OCI-LY3 (cell line): ENCODE measurements at regions not wholly inside any gene's neighbourhood (a gene's known extent, or its start where the extent isn't known, plus 50 kb on each side); places are given as distances from the start of the nearest gene placed in this dataset.

Source experiments
- H2AFZ ChIP-seq: fragments of 200-600, 300-600 bp; shearing (Covaris generic); 2 replicates; pipeline ENCODE4 v1.6.0; 2014; ENCODE audit warnings: antibody characterized with exemption, low read depth, low read length
- H3K27ac ChIP-seq: fragments of 200-600, 300-600 bp; sonication (generic); 2 replicates; pipeline ENCODE4 v1.5.1; 2014; ENCODE audit warnings: mild to moderate bottlenecking, low read length, moderate library complexity, mixed read lengths
- H3K27me3 ChIP-seq: fragments of 200-600, 300-600 bp; sonication (generic); 2 replicates; pipeline ENCODE4 v1.6.1; 2014; ENCODE audit warnings: low read depth, low read length, mixed read lengths
- H3K36me3 ChIP-seq: fragments of 200-600, 300-600 bp; sonication (generic); replicated peaks from 2 replicates; pipeline ENCODE3; 2014; ENCODE audit warnings: low read depth, low read length, mixed read lengths
- H3K4me1 ChIP-seq: fragments of 300-600, 200-600 bp; sonication (generic); 2 replicates; pipeline ENCODE4 v1.6.1; 2014; ENCODE audit warnings: low read length, mixed read lengths
- H3K4me2 ChIP-seq: fragments of 200-600, 300-600 bp; sonication (generic); 2 replicates; pipeline ENCODE4 v1.6.1; 2014; ENCODE audit warnings: low read length, mixed read lengths
- H3K4me3 ChIP-seq: fragments of 300-600, 200-600 bp; sonication (generic); 2 replicates; pipeline ENCODE4 v1.5.1; 2014; ENCODE audit warnings: antibody characterized with exemption, mild to moderate bottlenecking, low read length, moderate library complexity
- H3K79me2 ChIP-seq: fragments of 300-600, 200-600 bp; shearing (Covaris generic); 2 replicates; pipeline ENCODE4 v1.6.1; 2014; ENCODE audit warnings: mild to moderate bottlenecking, low read length, mixed read lengths
- H3K9ac ChIP-seq: fragments of 300-600, 200-600 bp; shearing (Covaris generic); 2 replicates; pipeline ENCODE4 v1.6.0; 2014; ENCODE audit warnings: mild to moderate bottlenecking, low read length, moderate library complexity
- H3K9me3 ChIP-seq: fragments of 200-600, 300-600 bp; shearing (Covaris generic); 2 replicates; pipeline ENCODE4 v1.6.1; 2014; ENCODE audit warnings: low read length, mixed read lengths; ENCODE audit not compliant: insufficient read depth
- H4K20me1 ChIP-seq: fragments of 200-600, 300-600 bp; sonication (generic); 2 replicates; pipeline ENCODE4 v1.6.1; 2016; ENCODE audit warnings: low read length, mixed read lengths; ENCODE audit not compliant: insufficient read depth
- EZH2phosphoT487 ChIP-seq: fragments of 200-600 bp; shearing (Covaris generic); IDR thresholded peaks from 2 replicates; pipeline ENCODE4 v1.6.1; 2018; ENCODE audit warnings: antibody characterized with exemption, mixed run types, low read depth
- TF ChIP-seq, protein P1 (sequence below): fragments of 200-600, 300-600 bp; sonication (generic); IDR thresholded peaks from 2 replicates; pipeline ENCODE4 v1.5.1; 2014; ENCODE audit warnings: antibody characterized with exemption, low read length, low read depth

DNA sequence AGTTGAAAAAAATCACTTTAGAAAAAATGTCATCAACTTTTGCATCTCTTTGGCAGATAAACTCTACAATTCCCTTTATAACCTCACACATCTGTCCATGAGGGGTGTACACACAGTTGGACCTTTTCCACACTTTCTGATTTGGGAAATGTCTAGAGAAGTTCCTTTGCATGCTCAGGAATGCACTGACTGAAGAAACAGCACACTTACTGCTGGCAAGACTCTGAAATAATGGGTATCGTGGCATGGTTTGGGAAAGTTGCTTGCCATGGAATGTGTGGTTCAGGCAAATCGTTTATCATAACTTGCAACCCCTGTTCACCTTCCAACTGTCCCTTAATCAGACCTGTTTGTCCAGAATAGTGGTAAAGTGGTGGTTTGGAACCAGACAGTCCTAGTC lies 135.3 kb upstream of the TGFBR2 start:
- H3K36me3 ChIP-seq, result no peaks in the 10 kb centered on the region
- no peak overlapping the region for H3K9ac ChIP-seq
- H2AFZ ChIP-seq, result no peak overlapping the region
- H3K9me3 ChIP-seq, result no peaks in the 10 kb centered on the region
- no peaks in the 10 kb centered on the region for H4K20me1 ChIP-seq
- H3K79me2 ChIP-seq, result no peaks in the 10 kb centered on the region
- H3K27me3 ChIP-seq, result no peaks in the 10 kb centered on the region
- H3K27ac ChIP-seq, result no peak overlapping the region
- no peak overlapping the region for H3K4me2 ChIP-seq
- TF ChIP-seq EZH2phosphoT487, result no peak
- TF ChIP-seq, protein P1, sequence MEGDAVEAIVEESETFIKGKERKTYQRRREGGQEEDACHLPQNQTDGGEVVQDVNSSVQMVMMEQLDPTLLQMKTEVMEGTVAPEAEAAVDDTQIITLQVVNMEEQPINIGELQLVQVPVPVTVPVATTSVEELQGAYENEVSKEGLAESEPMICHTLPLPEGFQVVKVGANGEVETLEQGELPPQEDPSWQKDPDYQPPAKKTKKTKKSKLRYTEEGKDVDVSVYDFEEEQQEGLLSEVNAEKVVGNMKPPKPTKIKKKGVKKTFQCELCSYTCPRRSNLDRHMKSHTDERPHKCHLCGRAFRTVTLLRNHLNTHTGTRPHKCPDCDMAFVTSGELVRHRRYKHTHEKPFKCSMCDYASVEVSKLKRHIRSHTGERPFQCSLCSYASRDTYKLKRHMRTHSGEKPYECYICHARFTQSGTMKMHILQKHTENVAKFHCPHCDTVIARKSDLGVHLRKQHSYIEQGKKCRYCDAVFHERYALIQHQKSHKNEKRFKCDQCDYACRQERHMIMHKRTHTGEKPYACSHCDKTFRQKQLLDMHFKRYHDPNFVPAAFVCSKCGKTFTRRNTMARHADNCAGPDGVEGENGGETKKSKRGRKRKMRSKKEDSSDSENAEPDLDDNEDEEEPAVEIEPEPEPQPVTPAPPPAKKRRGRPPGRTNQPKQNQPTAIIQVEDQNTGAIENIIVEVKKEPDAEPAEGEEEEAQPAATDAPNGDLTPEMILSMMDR, result no peak
- H3K4me1 ChIP-seq, result peaks cover 31% of the 10 kb centered on the region
- H3K4me3 ChIP-seq, result no peak overlapping the region

DNA sequence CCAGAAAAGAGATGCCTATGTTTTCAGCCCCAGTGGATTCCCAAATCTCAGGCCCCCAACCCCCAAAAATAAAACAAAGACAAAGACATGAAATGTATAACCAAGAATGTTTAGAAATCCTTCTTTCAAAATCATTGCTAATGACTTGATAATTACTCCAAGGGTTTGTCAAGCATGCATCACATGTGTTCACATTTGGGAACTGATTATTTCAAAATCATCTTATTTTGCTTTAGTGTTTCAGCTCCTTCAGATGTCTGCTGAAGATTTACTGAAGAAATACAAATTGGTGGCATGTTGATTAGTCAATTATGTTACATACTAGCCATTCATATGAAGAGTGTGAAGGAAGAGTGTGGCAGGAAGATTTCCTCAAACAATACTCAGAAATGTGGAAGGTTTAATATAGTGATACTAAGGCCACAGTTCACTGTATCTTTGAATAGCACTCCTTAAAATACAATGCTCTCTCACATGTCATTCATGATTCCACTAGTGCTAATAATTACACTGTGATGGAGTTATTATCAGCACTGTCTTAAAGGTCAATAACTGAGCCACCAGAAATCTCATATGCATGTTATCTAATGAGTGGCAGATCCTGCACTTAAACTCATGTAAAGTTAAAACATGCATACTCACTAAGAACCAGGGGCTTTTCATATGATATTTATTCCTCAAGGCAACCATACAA lies 134.5 kb upstream of the TGFBR2 start:
- peaks cover 39% of the 10 kb centered on the region for H3K4me1 ChIP-seq
- no peaks in the 10 kb centered on the region for H3K9me3 ChIP-seq
- no peaks in the 10 kb centered on the region for H3K36me3 ChIP-seq
- H3K4me2 ChIP-seq, result no peak overlapping the region
- H2AFZ ChIP-seq, result no peak overlapping the region
- H3K9ac ChIP-seq, result no peak overlapping the region
- no peak overlapping the region for H3K27ac ChIP-seq
- no peaks in the 10 kb centered on the region for H4K20me1 ChIP-seq
- TF ChIP-seq EZH2phosphoT487, result no peak
- TF ChIP-seq, protein P1, result no peak
- H3K79me2 ChIP-seq, result no peaks in the 10 kb centered on the region
- H3K4me3 ChIP-seq, result no peak overlapping the region
- H3K27me3 ChIP-seq, result no peaks in the 10 kb centered on the region

DNA sequence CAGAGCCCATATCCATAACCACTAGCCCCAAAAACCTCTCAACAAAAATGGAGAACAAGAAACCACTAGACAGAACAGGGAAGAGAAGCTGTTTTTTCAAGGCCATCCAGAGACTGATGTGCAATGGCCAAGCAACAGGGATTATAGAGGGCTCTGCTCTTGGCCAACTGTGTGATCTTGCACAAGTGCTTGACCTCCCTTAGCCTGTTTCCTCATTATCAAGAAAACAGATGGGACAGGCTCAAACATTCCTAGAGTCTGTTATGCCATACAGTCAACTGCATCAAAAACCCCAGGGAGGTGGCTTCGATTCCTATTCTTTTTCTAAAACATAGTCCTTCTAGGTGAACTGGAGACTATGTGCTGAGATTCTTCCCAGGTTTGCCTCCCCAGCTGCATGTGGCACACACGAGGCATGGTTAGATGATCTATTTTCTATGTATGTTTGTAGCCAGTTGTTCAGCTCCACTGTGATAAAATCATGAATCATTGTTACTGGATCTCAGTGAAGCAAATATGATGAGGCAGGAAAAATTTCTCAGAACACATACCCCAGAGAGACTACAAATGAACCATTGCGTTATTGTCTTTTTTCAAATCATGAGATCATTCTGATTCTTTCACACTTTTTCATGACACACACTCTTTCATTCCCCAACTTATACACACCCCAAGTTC lies 132.9 kb upstream of the TGFBR2 start:
- Histone ChIP-seq H3K4me2 (no peak overlapping the region), H3K4me3 (no peak overlapping the region), H3K36me3 (no peaks in the 10 kb centered on the region), H3K79me2 (no peaks in the 10 kb centered on the region), H3K27me3 (no peaks in the 10 kb centered on the region), H3K4me1 (peaks cover 55% of the 10 kb centered on the region), H2AFZ (no peak overlapping the region), H3K27ac (no peak overlapping the region), H3K9ac (no peak overlapping the region), H4K20me1 (no peaks in the 10 kb centered on the region), H3K9me3 (no peaks in the 10 kb centered on the region)
- no peak for TF ChIP-seq EZH2phosphoT487
- TF ChIP-seq, protein P1, result no peak

DNA sequence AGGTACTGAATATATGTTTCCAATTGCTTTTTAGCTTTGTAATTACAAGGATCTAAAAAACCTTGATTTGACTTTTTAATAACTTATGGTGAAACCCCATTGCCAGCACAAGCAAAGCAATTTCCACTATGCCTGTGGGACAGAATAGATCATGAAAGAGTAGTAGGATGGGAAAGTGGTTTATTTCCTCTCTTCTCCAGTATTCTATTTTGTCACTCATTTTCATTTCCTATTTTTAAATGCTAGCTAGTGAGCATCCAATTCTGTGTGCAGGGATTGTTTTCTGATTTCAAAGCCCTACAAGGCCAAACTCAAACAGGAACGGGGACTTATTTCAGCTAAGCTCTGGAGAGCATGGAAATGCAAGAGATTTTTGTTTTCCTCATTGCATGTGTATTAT lies 132.0 kb upstream of the TGFBR2 start:
- Histone ChIP-seq H4K20me1 (no peaks in the 10 kb centered on the region), H3K79me2 (no peaks in the 10 kb centered on the region), H3K4me1 (peaks cover 55% of the 10 kb centered on the region), H3K27ac (peak overlapping the region; percentile 63), H3K27me3 (no peaks in the 10 kb centered on the region), H3K4me2 (peak overlapping the region; percentile 66), H3K9me3 (no peaks in the 10 kb centered on the region), H3K4me3 (peak overlapping the region; percentile 38), H3K9ac (no peak overlapping the region), H3K36me3 (no peaks in the 10 kb centered on the region), H2AFZ (no peak overlapping the region)
- TF ChIP-seq, protein P1, result no peak
- TF ChIP-seq EZH2phosphoT487, result no peak
